ENCODE measurements at regions not wholly inside any gene's neighbourhood (a gene's known extent, or its start where the extent isn't known, plus 50 kb on each side); places are given as distances from the start of the nearest gene placed in this dataset.

GRCh38 chr16:62224646-62225209 lies 188.5 kb upstream of the CDH8 start (continued):
- no peak for TF ChIP-seq EZH2 (IDR thresholded peaks at IDR 0.05; ENCODE audit: borderline replicate concordance, control insufficient read depth, low read depth, low read length)
- no peak for TF ChIP-seq KLF5 (IDR thresholded peaks at IDR 0.05; ENCODE audit: partially characterized antibody)

GRCh38 chr16:62216837-62217236 lies 180.6 kb upstream of the CDH8 start:
- CTCF ChIA-PET: no interaction called here
- WGBS (ENCODE audit: insufficient coverage, insufficient replicate concordance, low lambda C conversion rate, missing lambda C conversion rate): 10% methylated on average over 3 of the region's 3 CpGs

More at GRCh38 chr16:62216837-62217236, 180.6 kb upstream of the CDH8 start:
- intact Hi-C loops (cut with micrococcal nuclease; ENCODE audit: unreplicated experiment) (no loop called here), in situ Hi-C loops (cut with MboI) (no loop called here)
- DNase-seq (ENCODE audit: low read depth, low spot score) (no peak), FAIRE-seq (no peak), ATAC-seq (no peak)
- BruUV-seq (replicated peaks): no TSS peak
- no peaks in the 10 kb centered on the region for H4K20me1 ChIP-seq (ENCODE audit: control insufficient read depth, insufficient read depth)
- no peaks in the 10 kb centered on the region for H3K4me1 ChIP-seq (ENCODE audit: control insufficient read depth, insufficient read depth, low read length)
- H3K36me3 ChIP-seq (ENCODE audit: control insufficient read depth in 2 of 2, insufficient read depth in 2 of 2, low read length in 1 of 2): no peaks in the 10 kb centered on the region
- no peak overlapping the region for H3K9ac ChIP-seq (ENCODE audit: control insufficient read depth, insufficient read depth, low read length)
- RAD21 ChIA-PET (ENCODE audit: unreplicated experiment): no interaction called here
- no peak overlapping the region for H2AFZ ChIP-seq (ENCODE audit: control insufficient read depth, low read depth, low read length)
- TF ChIP-seq SMAD1 (IDR thresholded peaks at IDR 0.05; ENCODE audit: low read depth, partially characterized antibody) (no peak), RUNX3 (IDR thresholded peaks at IDR 0.05; ENCODE audit: low read length) (no peak), KDM1A (IDR thresholded peaks at IDR 0.05; ENCODE audit: borderline replicate concordance) (no peak), NRF1 (conservative IDR thresholded peaks at IDR 0.05; ENCODE audit: low read depth, low read length) (no peak), GABPA (IDR thresholded peaks at IDR 0.05; ENCODE audit: low read depth) (no peak), ZBTB11 (CRISPR knock-in tag; IDR thresholded peaks at IDR 0.05) (no peak)
- no peak overlapping the region for H3K4me3 ChIP-seq
- no peaks in the 10 kb centered on the region for H3K27me3 ChIP-seq (replicated peaks in 1 of 2; ENCODE audit: control insufficient read depth in 2 of 2, insufficient read depth in 2 of 2, low read length in 1 of 2)
- H3K9me3 ChIP-seq (replicated peaks; ENCODE audit: control insufficient read depth, insufficient read depth, low read length): no peaks in the 10 kb centered on the region
- no peaks in the 10 kb centered on the region for H3K79me2 ChIP-seq (ENCODE audit: control insufficient read depth, insufficient read depth, low read length)
- POLR2A ChIA-PET: no interaction called here
- no peak overlapping the region for H3K4me2 ChIP-seq (ENCODE audit: control insufficient read depth, insufficient read depth)
- SMC1A ChIA-PET (ENCODE audit: uncharacterized antibody, unreplicated experiment): no interaction called here
- H3K27ac ChIP-seq (ENCODE audit: control insufficient read depth, insufficient read depth): no peak overlapping the region
